CD4-positive, alpha-beta T cell (primary cell): ENCODE measurements at regions not wholly inside any gene's neighbourhood (a gene's known extent, or its start where the extent isn't known, plus 50 kb on each side); places are given as distances from the start of the nearest gene placed in this dataset.

Experiments
- ATAC-seq: fragments of 200-7000 bp; cut with Tn5 transposase; one replicate; pipeline ENCODE4 v1.10.0; 2022; ENCODE audit warnings: mild to moderate bottlenecking; ENCODE audit not compliant: poor library complexity
- CTCF ChIA-PET: fragments of 350-600 bp; sonication (Branson Sonifier 250); formaldehyde crosslinking; loops from one replicate; lab custom pipeline; 2021; ENCODE audit warnings: antibody characterized with exemption, inconsistent platforms; lab: Charles Lee
- POLR2A ChIA-PET: fragments of 350-600 bp; sonication (Branson Sonifier 250); formaldehyde crosslinking; loops from one replicate; lab custom pipeline; 2021; ENCODE audit warnings: antibody characterized with exemption, inconsistent platforms; lab: Charles Lee
- DNase-seq, 14 experiments: peaks; one replicate each; pipeline ENCODE4 v3.0.0-alpha.2; 2013 to 2020; ENCODE audit warnings: mixed read lengths in 2 of 14
- H3K27ac ChIP-seq, 2 donors: one replicate each; pipeline versions ENCODE4 v1.5.1 to v1.7.0; 2013; ENCODE audit warnings: low read length in 2 of 2, low read depth in 1 of 2, mild to moderate bottlenecking in 1 of 2
- H3K27me3 ChIP-seq, 2 experiments: 1 replicate in 1 of 2; 2 replicates in 1 of 2; pipeline versions ENCODE4 v1.6.1 to v1.7.0; 2013; ENCODE audit warnings: low read length in 2 of 2, control low read depth in 1 of 2, mild to moderate bottlenecking in 1 of 2, moderate library complexity in 1 of 2; ENCODE audit not compliant: insufficient read depth in 2 of 2, control insufficient read depth in 1 of 2
- H3K36me3 ChIP-seq: one replicate; pipeline ENCODE4 v1.6.1; 2013; ENCODE audit warnings: low read length, control low read depth; ENCODE audit not compliant: insufficient read depth
- H3K4me1 ChIP-seq: one replicate; pipeline ENCODE4 v1.6.1; 2013; ENCODE audit warnings: low read length, control low read depth; ENCODE audit not compliant: insufficient read depth
- H3K4me3 ChIP-seq: one replicate; pipeline ENCODE4 v1.5.1; 2013; ENCODE audit warnings: mild to moderate bottlenecking, low read length, moderate library complexity
- H3K9me3 ChIP-seq, 2 experiments: 1 replicate in 1 of 2; 2 replicates in 1 of 2; pipeline versions ENCODE4 v1.6.1 to v1.7.0; 2013; ENCODE audit warnings: low read length in 2 of 2, mild to moderate bottlenecking in 2 of 2, control low read depth in 1 of 2, moderate library complexity in 1 of 2; ENCODE audit not compliant: control insufficient read depth in 1 of 2, insufficient read depth in 1 of 2
- H3K27ac Mint-ChIP-seq: one replicate; pipeline ENCODE4 v1.8.0; 2020; ENCODE audit warnings: mixed read lengths
- H3K27me3 Mint-ChIP-seq: one replicate; pipeline ENCODE4 v1.8.0; 2021; ENCODE audit warnings: mixed read lengths
- H3K36me3 Mint-ChIP-seq: one replicate; pipeline ENCODE4 v1.8.0; 2021; ENCODE audit warnings: low read depth, mixed read lengths
- H3K4me1 Mint-ChIP-seq: one replicate; pipeline ENCODE4 v1.8.0; 2021; ENCODE audit warnings: low read depth, mixed read lengths
- H3K4me3 Mint-ChIP-seq: one replicate; pipeline ENCODE4 v1.8.0; 2020; ENCODE audit warnings: mild to moderate bottlenecking, mixed read lengths
- H3K9me3 Mint-ChIP-seq: one replicate; pipeline ENCODE4 v1.8.0; 2020; ENCODE audit warnings: mixed read lengths
- intact Hi-C, 2 experiments: fragments of 100-400 bp; cut with DNase I in 1 of 2; cut with micrococcal nuclease in 1 of 2; formaldehyde crosslinking; loops; one replicate each; pipeline versions ENCODE4 v1.15.1 to v1.9.0; 2023 to 2025; cut with DNase I, micrococcal nuclease
- TF ChIP-seq, protein P1 (sequence below): fragments of 200-600 bp; IDR thresholded peaks from one replicate; pipeline ENCODE4 v1.8.0; 2022; ENCODE audit warnings: antibody characterized with exemption, mild to moderate bottlenecking

DNA sequence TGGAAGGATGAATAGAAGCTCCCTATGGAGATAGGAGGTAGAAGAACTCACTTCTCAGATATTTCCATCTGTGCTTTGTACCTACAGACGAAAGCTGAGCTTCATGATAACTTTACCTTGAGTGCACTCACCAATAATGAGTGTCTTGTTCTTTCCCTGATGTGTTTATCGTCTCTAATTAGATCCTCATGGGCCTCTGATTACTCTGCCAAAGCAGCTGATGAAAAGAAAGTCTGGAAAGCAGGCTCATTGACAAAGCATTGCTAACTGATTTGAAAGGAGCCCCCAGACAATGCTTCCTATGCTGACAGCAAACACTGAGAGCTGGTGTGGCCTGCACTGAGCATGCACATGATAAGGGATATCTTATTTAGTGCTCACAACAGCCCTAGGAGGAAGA lies 183.9 kb upstream of the GHITM start:
- ChIA-PET CTCF (no interaction called here), POLR2A (no interaction called here)
- intact Hi-C loops = no loop called here
- no peak for DNase-seq
- TF ChIP-seq, protein P1, sequence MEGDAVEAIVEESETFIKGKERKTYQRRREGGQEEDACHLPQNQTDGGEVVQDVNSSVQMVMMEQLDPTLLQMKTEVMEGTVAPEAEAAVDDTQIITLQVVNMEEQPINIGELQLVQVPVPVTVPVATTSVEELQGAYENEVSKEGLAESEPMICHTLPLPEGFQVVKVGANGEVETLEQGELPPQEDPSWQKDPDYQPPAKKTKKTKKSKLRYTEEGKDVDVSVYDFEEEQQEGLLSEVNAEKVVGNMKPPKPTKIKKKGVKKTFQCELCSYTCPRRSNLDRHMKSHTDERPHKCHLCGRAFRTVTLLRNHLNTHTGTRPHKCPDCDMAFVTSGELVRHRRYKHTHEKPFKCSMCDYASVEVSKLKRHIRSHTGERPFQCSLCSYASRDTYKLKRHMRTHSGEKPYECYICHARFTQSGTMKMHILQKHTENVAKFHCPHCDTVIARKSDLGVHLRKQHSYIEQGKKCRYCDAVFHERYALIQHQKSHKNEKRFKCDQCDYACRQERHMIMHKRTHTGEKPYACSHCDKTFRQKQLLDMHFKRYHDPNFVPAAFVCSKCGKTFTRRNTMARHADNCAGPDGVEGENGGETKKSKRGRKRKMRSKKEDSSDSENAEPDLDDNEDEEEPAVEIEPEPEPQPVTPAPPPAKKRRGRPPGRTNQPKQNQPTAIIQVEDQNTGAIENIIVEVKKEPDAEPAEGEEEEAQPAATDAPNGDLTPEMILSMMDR = no peak
- Histone ChIP-seq H3K9me3 (peaks cover 0 to 5% of the 10 kb centered on the region in 2 experiments), H3K27me3 (no peaks in the 10 kb centered on the region), H3K4me1 (no peaks in the 10 kb centered on the region), H3K4me3 (no peak overlapping the region), H3K27ac (no peak overlapping the region), H3K36me3 (no peaks in the 10 kb centered on the region)
- H3K27ac Mint-ChIP-seq = no peak overlapping the region
- no peaks in the 10 kb centered on the region for H3K9me3 Mint-ChIP-seq
- H3K27me3 Mint-ChIP-seq = peaks cover 22% of the 10 kb centered on the region
- no peaks in the 10 kb centered on the region for H3K4me1 Mint-ChIP-seq
- no peak for ATAC-seq
- no peak overlapping the region for H3K4me3 Mint-ChIP-seq
- H3K36me3 Mint-ChIP-seq = no peaks in the 10 kb centered on the region

DNA sequence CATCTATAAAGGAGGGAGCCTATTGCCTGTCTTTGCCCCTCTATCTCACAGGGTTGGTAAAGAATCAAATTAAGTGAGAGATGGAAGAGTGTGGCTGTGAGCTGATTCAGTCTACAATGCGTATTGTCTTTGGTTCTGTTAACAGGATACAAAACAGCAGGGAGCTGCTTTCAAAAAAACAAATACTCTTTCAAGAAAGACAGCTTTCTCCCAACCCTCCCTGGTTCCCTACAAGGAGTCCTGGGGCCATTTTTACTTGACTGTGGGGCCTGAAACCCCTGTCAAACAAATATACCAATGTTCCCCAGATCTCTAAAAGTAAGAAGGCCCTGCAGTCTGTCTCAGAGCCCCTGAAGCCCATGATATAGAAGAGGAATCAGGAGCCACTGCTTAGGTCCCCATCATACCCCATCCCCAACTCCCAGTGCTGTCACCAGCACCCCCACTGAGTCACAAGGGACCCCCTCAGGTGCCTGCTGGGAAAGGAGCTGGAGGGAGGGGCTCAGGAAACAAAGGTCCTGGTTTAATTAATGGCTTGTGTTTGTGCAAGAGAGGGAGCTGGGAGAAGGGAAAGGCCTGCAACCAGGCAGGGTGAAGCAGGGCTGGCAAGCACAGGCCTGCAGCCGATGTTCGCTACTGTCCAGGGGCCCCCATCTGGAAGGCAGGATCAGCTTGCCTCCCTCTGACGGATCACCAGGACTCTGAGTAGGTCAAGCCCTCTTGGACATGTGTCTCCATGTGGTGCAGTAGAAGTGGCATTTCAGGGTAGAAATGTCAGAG lies 182.0 kb upstream of the GHITM start:
- ChIA-PET POLR2A (no interaction called here), CTCF (no interaction called here)

DNA sequence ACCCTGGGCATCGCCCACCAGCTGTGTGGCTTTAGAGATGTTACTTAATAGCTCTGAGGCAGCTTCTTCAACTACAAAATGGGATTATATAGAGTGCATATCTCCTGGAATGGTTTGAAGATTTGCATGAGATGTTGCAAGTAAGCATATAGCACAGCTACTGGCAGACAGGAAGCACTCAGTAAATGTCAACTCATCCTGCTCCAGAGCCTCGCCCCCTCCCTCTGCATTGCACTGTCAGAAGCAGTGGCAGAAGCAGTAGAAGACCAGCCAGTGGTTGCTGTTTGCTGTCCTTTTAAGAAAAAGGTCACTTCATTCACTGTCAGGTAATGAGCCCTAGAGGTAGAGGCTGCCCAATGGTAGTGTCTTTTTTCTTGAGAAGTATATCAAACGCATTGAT lies 180.0 kb upstream of the GHITM start:
- no peaks in the 10 kb centered on the region for H3K9me3 Mint-ChIP-seq
- no peaks in the 10 kb centered on the region for H3K36me3 Mint-ChIP-seq
- ChIA-PET POLR2A (no interaction called here), CTCF (no interaction called here)
- H3K27me3 Mint-ChIP-seq = peaks cover 5% of the 10 kb centered on the region
- no peaks in the 10 kb centered on the region for H3K36me3 ChIP-seq
- no peaks in the 10 kb centered on the region for H3K27me3 ChIP-seq
- no peak overlapping the region for H3K27ac ChIP-seq
- DNase-seq = peak in 2 of 14 experiments; percentile 2 to 10
- H3K4me1 Mint-ChIP-seq = no peaks in the 10 kb centered on the region
- TF ChIP-seq, protein P1 = no peak
- no peak overlapping the region for H3K27ac Mint-ChIP-seq
- intact Hi-C loops = no loop called here
- H3K4me3 ChIP-seq = no peak overlapping the region
- H3K9me3 ChIP-seq = peaks cover 0 to 5% of the 10 kb centered on the region in 2 experiments
- ATAC-seq = no peak
- H3K4me1 ChIP-seq = no peaks in the 10 kb centered on the region
- H3K4me3 Mint-ChIP-seq = no peak overlapping the region

More for the DNA sequence above, 182.0 kb upstream of the GHITM start:
- Mint-ChIP-seq H3K4me1 (no peaks in the 10 kb centered on the region), H3K4me3 (no peak overlapping the region), H3K9me3 (no peaks in the 10 kb centered on the region), H3K27ac (no peak overlapping the region), H3K36me3 (no peaks in the 10 kb centered on the region), H3K27me3 (peaks cover 22% of the 10 kb centered on the region)
- DNase-seq (no peak), ATAC-seq (no peak)
- Histone ChIP-seq H3K36me3 (no peaks in the 10 kb centered on the region), H3K4me3 (no peak overlapping the region), H3K9me3 (peaks cover 0 to 5% of the 10 kb centered on the region in 2 experiments), H3K27me3 (no peaks in the 10 kb centered on the region), H3K4me1 (no peaks in the 10 kb centered on the region), H3K27ac (no peak overlapping the region)
- TF ChIP-seq, protein P1 = no peak
- intact Hi-C loops = no loop called here
